ENCODE measurements at regions not wholly inside any gene's neighbourhood (a gene's known extent, or its start where the extent isn't known, plus 50 kb on each side); places are given as distances from the start of the nearest gene placed in this dataset.

- Mint-ChIP-seq H3K36me3 (ENCODE audit: low read depth) (no peaks in the 10 kb centered on the region), H3K4me1 (ENCODE audit: low read depth) (no peaks in the 10 kb centered on the region), H3K4me3 (no peak overlapping the region), H3K27ac (no peak overlapping the region), H3K27me3 (no peaks in the 10 kb centered on the region), H3K9me3 (no peaks in the 10 kb centered on the region)
- ChIA-PET POLR2A (no interaction called here), CTCF (no interaction called here)
- DNase-seq (no peak), ATAC-seq (no peak)
- intact Hi-C loops (cut with micrococcal nuclease) = no loop called here
- TF ChIP-seq CTCF (IDR thresholded peaks at IDR 0.05) = no peak
Observed at GRCh38 chr9:29150606-29151005, 1577.3 kb upstream of the C9orf72 start.

GRCh38 chr9:29160763-29161353, 1587.6 kb upstream of the C9orf72 start:
- TF ChIP-seq CTCF (IDR thresholded peaks at IDR 0.05) = no peak
- ChIA-PET CTCF (no interaction called here), POLR2A (no interaction called here)
- no peak for ATAC-seq
- intact Hi-C loops (cut with micrococcal nuclease) = no loop called here
- no peak overlapping the region for H3K4me3 Mint-ChIP-seq
- H3K36me3 Mint-ChIP-seq (ENCODE audit: low read depth) = no peaks in the 10 kb centered on the region
- no peaks in the 10 kb centered on the region for H3K4me1 Mint-ChIP-seq (ENCODE audit: low read depth)
- H3K27me3 Mint-ChIP-seq = no peaks in the 10 kb centered on the region
- no peak for DNase-seq
- peaks cover 2% of the 10 kb centered on the region for H3K9me3 Mint-ChIP-seq
- H3K27ac Mint-ChIP-seq = no peak overlapping the region

- H3K27me3 Mint-ChIP-seq = no peaks in the 10 kb centered on the region
- ChIA-PET CTCF (no interaction called here), POLR2A (no interaction called here)
- peaks cover 4% of the 10 kb centered on the region for H3K9me3 Mint-ChIP-seq
- H3K36me3 Mint-ChIP-seq (ENCODE audit: low read depth) = no peaks in the 10 kb centered on the region
- H3K4me3 Mint-ChIP-seq = no peak overlapping the region
- H3K27ac Mint-ChIP-seq = no peak overlapping the region
- DNase-seq = no peak
- TF ChIP-seq CTCF (IDR thresholded peaks at IDR 0.05) = no peak
- no peaks in the 10 kb centered on the region for H3K4me1 Mint-ChIP-seq (ENCODE audit: low read depth)
- no peak for ATAC-seq
- intact Hi-C loops (cut with micrococcal nuclease) = no loop called here
Observed at GRCh38 chr9:29174136-29174535, 1600.9 kb upstream of the C9orf72 start.

- CTCF ChIA-PET = no interaction called here
- Mint-ChIP-seq H3K36me3 (ENCODE audit: low read depth) (no peaks in the 10 kb centered on the region), H3K27ac (no peak overlapping the region), H3K4me3 (no peak overlapping the region), H3K27me3 (no peaks in the 10 kb centered on the region), H3K9me3 (peaks cover 4% of the 10 kb centered on the region), H3K4me1 (ENCODE audit: low read depth) (no peaks in the 10 kb centered on the region)
- POLR2A ChIA-PET = no interaction called here
- DNase-seq = no peak
- ATAC-seq = no peak
- intact Hi-C loops (cut with micrococcal nuclease) = no loop called here
- TF ChIP-seq CTCF (IDR thresholded peaks at IDR 0.05) = no peak
Observed at GRCh38 chr9:29176231-29176630, 1603.0 kb upstream of the C9orf72 start.

- ATAC-seq (no peak), DNase-seq (no peak)
- no peaks in the 10 kb centered on the region for H3K4me1 Mint-ChIP-seq (ENCODE audit: low read depth)
- CTCF ChIA-PET = no interaction called here
- no peaks in the 10 kb centered on the region for H3K27me3 Mint-ChIP-seq
- H3K9me3 Mint-ChIP-seq = peaks cover 4% of the 10 kb centered on the region
- no peak overlapping the region for H3K4me3 Mint-ChIP-seq
- H3K27ac Mint-ChIP-seq = no peak overlapping the region
- no peaks in the 10 kb centered on the region for H3K36me3 Mint-ChIP-seq (ENCODE audit: low read depth)
- TF ChIP-seq CTCF (IDR thresholded peaks at IDR 0.05) = no peak
- intact Hi-C loops (cut with micrococcal nuclease) = no loop called here
- POLR2A ChIA-PET = no interaction called here
Observed at GRCh38 chr9:29176786-29177185, 1603.5 kb upstream of the C9orf72 start.
